Adrenal gland (tissue), 5 donors: ENCODE measurements at regions not wholly inside any gene's neighbourhood (a gene's known extent, or its start where the extent isn't known, plus 50 kb on each side); places are given as distances from the start of the nearest gene placed in this dataset.

Source experiments
- CTCF ChIP-seq, 6 experiments: fragments of 450-650 bp in 4 of 6; fragments of 200-600 bp in 2 of 6; sonication (generic) in 1 of 6; IDR thresholded peaks; 1 replicate in 5 of 6; 2 replicates in 1 of 6; pipeline versions ENCODE4 v1.5.1 to v1.8.0; 2016 to 2021; ENCODE audit warnings: antibody characterized with exemption in 6 of 6, mild to moderate bottlenecking in 2 of 6, moderate library complexity in 1 of 6
- POLR2A ChIP-seq, 2 donors: fragments of 450-650 bp; IDR thresholded peaks; one replicate each; pipeline ENCODE4 v1.6.1; 2017; ENCODE audit warnings: antibody characterized with exemption in 2 of 2, mild to moderate bottlenecking in 2 of 2, moderate library complexity in 1 of 2
- donor health status: DM: no; HTN: no; CAD: no.

GRCh38 chr5:135250671-135251070, 148.4 kb downstream of the MACROH2A1 start:
- TF ChIP-seq POLR2A (IDR thresholded peaks at IDR 0.05): no peak
- no peak for TF ChIP-seq CTCF (IDR thresholded peaks at IDR 0.05)
